ENCODE measurements at regions not wholly inside any gene's neighbourhood (a gene's known extent, or its start where the extent isn't known, plus 50 kb on each side); places are given as distances from the start of the nearest gene placed in this dataset.

DNA sequence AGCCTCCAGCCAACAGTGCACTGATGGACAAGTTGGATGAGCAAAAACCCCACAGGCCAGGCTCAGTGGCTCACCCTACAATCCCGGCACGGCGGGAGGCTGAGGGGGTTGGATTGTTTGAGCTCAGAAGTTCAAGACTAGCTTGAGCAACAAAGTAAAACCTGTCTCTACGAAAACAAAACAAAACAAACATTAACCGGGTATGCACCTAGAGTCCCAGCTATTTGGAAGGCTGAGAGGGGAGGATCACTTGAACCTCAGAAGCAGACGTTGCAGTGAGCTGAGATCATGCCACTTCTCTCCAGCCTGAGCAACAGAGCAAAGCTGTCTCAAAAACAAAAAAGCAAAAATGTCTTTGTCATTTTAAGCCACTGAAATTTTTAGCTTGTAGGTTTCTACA is 55.1 kb upstream of the DMRT1 start:
- no peak for TF ChIP-seq POLR2A (IDR thresholded peaks at IDR 0.05)
- TF ChIP-seq, protein P1, sequence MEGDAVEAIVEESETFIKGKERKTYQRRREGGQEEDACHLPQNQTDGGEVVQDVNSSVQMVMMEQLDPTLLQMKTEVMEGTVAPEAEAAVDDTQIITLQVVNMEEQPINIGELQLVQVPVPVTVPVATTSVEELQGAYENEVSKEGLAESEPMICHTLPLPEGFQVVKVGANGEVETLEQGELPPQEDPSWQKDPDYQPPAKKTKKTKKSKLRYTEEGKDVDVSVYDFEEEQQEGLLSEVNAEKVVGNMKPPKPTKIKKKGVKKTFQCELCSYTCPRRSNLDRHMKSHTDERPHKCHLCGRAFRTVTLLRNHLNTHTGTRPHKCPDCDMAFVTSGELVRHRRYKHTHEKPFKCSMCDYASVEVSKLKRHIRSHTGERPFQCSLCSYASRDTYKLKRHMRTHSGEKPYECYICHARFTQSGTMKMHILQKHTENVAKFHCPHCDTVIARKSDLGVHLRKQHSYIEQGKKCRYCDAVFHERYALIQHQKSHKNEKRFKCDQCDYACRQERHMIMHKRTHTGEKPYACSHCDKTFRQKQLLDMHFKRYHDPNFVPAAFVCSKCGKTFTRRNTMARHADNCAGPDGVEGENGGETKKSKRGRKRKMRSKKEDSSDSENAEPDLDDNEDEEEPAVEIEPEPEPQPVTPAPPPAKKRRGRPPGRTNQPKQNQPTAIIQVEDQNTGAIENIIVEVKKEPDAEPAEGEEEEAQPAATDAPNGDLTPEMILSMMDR (IDR thresholded peaks at IDR 0.05), result no peak

All from lower leg skin (tissue), 3 donors.